ENCODE measurements at regions not wholly inside any gene's neighbourhood (a gene's known extent, or its start where the extent isn't known, plus 50 kb on each side); places are given as distances from the start of the nearest gene placed in this dataset.

- no peak for DNase-seq
Observed at GRCh38 chr3:94179059-94179458, 116.2 kb downstream of the NSUN3 start.

- no peak for DNase-seq
Observed at GRCh38 chr3:94183551-94183950, 120.7 kb downstream of the NSUN3 start.

- no peak for DNase-seq
Observed at GRCh38 chr3:94184781-94185180, 121.9 kb downstream of the NSUN3 start.

GRCh38 chr3:94185753-94186152, 122.9 kb downstream of the NSUN3 start:
- no peak for DNase-seq

- DNase-seq = no peak
Observed at GRCh38 chr3:94187697-94188096, 124.8 kb downstream of the NSUN3 start.

DNA sequence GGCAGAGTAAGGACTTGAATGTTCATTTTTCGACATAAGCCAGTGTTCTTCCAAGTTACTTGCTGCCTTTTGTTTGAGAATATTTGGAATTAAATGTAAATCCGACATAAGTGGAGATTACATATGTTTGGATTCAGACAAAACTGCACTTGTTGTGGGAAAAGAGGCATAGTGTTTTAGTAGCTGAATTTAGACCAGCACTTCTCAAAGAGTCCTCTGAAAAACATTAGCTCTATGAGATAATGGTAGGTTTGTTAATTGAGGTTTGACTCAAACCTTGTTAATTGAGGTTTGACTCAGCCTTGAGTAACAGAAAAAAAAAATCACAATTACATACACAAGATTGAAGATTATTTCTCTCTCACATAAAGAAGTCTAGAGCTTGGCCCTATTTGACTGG, 132.5 kb downstream of the NSUN3 start:
- no peak for DNase-seq

GRCh38 chr3:94206291-94206690, 143.4 kb downstream of the NSUN3 start:
- DNase-seq = no peak

GRCh38 chr3:94210256-94210655, 147.4 kb downstream of the NSUN3 start:
- DNase-seq = no peak

DNA sequence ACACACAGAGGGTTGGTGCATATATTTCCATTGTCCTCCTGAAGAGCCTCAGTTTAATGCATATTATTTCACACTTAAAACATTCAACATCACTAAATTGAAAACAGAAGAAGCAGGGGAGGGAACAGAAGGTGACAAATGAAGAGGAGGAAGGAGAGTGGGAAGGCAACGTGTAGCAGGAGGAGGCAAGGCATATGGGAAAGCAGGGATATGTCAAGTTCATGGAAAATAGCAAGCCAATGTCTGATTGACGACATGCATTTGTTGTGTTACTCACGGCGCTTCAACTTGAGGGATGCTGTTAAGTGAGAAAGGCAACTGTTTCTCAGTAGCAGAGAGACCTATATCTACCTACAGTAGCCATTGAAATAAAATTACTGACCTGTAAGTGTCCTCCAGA, 154.5 kb downstream of the NSUN3 start:
- no peak for DNase-seq

- no peak for DNase-seq
Observed at GRCh38 chr3:94220426-94220825, 157.6 kb downstream of the NSUN3 start.

DNA sequence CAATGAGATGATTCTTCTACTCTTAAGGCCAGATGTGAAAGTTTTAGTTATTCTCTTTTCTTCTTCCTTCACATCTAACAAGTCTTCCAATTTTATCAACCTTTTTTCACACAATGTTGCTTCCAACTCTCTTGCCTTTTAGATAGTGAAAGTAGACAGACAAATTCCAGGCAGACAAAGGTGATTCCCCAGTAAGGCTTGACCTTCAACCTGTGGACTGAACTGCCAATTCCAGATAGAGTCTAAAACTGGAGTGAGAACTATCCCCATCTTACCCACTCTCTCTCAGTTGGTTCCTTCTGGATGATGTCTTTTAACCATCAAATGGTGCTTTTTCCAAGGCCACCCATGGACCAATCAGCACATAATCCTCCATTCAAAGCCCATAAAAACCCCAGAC, 159.0 kb downstream of the NSUN3 start:
- no peak for DNase-seq

DNA sequence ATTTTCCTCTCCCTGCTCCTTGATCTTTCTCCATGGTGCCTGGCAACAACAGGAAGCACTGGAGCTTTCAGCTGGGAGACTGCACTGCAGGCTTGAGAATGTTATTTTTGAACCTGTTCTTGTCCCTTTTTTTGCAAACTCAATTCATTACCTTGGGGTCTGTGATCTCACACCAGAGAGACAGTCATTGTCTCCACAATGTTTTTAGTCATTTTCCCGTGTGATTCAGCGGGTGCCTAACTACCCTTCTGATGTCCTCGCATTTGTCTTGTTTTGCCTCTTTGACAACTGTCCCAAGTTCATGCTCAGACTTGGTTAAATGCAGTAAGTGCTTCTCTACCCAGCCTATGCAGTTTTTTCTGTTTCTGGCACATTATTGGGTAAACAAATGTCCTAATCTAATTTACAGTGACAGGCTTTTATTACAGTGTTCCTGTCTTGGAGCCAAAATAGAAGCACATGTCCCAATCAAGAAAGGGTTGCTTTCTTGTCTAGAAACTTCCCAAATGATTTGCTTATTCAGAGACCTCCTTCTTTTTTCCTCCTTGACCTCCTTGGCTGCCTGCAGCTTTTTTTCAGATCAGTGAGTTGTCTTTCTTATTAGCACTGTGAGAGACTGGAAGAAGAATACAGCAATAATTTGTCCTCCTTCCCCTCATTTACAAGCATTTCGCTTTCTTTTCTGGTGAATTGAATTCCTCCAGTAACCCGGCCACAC, 162.4 kb downstream of the NSUN3 start:
- DNase-seq = no peak

DNA sequence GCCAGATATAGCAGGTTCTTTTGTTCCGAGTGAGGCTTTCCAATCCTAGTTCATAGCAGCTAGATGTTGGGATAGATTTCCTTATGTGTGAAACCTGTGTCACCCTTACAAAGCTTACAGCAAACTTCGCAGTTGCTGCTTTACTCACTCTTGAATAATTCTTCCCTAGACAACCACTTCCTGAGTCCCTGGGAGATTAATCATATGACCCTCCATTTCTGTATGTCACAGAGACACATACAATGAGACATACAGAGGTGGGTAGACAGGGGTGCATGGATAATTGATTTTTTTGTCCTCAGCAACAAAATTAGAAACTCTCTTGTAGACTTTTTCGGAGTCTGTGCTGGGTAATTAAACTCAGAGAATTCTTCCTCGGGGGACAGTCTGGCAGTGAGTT, 163.2 kb downstream of the NSUN3 start:
- DNase-seq = no peak

DNA sequence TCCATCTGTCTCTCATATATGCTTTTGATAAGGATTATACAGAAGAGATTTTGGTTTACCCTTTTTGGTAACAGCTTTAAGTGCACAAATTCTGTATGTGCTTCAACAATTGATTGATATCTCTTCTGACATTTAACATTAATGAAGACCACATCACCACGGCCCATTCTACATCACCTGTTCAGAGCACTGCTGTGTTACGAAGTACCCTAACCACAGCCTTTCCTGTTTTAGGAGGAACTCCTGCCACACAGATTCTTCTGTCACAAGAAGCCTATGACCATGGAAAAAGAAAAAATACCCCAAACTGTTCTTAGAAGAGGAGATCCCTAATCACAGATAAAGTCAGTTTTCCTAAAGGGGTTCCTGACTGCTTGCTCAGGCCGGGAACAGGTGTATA, 170.1 kb downstream of the NSUN3 start:
- no peak for DNase-seq

DNA sequence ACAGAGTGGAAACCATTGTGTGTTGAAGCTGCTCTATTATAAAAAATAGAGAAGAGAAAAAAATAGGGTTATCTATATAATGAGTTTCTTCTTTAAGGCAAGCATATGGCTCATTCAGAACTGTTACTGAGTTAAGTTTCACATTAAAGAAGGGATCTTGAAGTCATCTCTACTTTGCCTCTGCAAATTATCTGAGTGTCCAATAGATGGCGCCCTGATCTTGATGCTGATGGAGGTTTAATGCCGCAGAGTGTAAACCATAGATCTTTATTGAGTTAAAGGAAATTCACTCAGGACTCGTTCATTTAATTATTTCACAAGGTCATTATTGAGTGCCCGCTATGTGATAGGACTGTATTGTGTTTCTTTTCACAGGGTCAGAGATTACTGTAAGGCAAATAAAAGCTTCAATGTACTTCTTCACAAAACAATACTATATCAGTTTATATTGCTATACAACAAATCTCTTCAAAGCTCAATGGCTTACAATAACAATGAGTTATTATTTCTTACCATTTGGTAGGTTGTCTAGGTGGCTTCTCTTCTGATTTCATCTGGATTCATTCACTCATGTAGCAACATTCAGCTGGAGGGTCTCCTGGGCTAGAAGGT, 171.4 kb downstream of the NSUN3 start:
- DNase-seq = no peak

DNA sequence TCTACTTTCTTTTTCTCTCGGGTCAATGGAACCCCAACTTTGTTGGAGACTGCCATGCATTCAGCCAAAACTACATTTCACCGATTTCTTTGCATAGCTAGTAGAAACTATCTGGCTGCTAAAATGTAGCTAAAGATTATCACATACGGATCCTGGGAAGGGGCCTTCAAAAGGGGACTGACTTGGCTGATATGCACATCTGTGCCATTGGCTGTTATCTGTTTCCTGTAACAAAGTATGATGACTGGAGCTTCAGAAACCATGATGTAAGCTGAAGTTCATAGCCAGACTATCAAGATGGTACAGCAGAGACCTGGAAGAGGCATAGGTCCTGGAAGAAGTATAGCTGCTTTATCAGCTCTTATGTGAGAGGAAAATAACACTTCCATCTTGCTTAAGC, 179.1 kb downstream of the NSUN3 start:
- DNase-seq = no peak

DNA sequence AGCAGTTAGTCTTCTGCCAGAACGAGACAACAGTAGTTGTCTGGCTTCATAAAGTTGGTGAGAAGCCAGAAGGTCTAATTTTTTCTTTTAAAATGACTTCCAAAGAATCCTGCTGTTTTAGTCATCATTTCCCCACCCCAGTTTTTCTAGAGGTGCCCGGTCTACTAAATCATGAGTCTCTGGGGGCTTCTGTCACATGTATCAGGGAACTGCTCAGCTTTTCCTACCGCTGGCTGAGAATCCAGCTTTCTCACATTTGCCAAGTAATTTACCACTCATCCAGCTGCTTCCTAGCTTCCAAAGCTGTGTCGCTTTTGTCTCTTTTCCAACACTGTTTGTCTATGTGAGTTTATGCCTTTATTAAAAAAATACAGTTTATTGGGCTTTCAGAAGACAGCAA, 183.3 kb downstream of the NSUN3 start:
- no peak for DNase-seq

DNA sequence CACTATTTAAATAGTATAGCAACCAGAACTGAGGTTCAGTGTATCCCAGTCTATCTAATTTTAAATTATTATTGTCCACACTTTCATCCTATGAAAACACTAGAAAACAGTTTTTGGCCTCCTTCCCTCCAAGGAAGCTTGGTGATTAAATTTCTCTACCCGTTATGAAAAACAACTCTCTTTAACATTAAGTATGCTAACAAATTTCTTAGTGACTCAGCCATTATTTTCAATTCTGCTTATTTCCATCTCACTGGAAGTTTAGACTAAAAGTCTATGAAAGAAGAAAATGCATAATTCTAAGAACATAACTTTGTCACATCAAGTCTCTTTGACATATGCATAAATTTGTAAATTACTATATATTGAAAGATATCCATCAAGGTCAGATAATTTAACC, 185.2 kb downstream of the NSUN3 start:
- no peak for DNase-seq

- DNase-seq = peak; percentile 11
Observed at GRCh38 chr3:94249491-94250079, 186.7 kb downstream of the NSUN3 start.

DNA sequence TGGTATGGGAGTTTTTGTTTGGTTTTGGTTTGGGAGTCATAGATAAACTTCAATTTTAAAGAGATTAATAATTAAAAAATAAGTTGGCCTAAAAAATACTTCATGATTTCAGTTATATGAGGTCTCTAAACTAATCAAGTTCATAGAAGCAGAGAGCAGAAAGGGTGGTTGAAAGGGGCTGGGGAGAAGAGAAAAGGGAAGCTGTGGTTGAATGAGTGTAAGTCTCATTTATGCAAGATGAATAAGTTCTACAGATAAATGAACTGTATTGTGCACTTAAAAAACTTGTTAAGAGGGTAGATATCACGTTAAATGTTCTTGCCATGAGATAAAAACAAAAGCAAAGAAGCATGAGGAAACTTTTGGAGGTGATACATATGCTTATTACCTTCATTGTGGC, 188.7 kb downstream of the NSUN3 start:
- no peak for DNase-seq

GRCh38 chr3:94252316-94252715, 189.5 kb downstream of the NSUN3 start:
- no peak for DNase-seq

- DNase-seq = no peak
Observed at GRCh38 chr3:94256888-94257813, 194.3 kb downstream of the NSUN3 start.

DNA sequence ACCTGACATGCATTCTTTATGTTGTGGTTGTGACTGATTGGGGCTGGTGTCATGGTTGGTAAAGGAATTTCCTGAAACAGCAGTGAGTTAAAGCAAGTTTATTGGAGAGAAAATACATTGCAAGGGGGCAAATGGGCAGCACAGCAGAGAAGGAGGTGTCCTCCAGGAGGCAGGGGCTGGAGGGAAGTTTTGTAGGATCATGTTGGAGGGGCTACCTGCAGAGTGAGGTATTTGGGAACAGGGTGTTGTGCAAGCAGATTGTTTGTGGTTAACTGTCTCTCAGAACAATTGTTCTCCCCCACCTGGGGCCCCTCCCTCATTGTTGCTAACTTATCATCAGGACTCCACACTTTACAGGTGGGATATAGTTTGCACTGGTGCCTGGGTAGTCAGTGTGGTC, 196.0 kb downstream of the NSUN3 start:
- DNase-seq = no peak

GRCh38 chr3:94259291-94259690, 196.4 kb downstream of the NSUN3 start:
- no peak for DNase-seq

Measured in activated CD4-positive, alpha-beta T cell treated with anti-CD3 and anti-CD28 coated beads for 1 hour (primary cell).